HEK293 (cell line): ENCODE measurements at regions not wholly inside any gene's neighbourhood (a gene's known extent, or its start where the extent isn't known, plus 50 kb on each side); places are given as distances from the start of the nearest gene placed in this dataset.

Experiments
- CTCF ChIA-PET: fragments of 350-600 bp; formaldehyde crosslinking; extraction: SDS; loops from one replicate; lab custom pipeline; 2021; ENCODE audit warnings: antibody characterized with exemption; lab: Yijun Ruan, JAX
- POLR2A ChIA-PET: fragments of 300-600 bp; formaldehyde crosslinking; extraction: SDS; loops from one replicate; lab custom pipeline; 2020; ENCODE audit warnings: antibody characterized with exemption, inconsistent platforms; lab: Yijun Ruan, JAX
- H3K27ac ChIP-seq: fragments of 200-500 bp; sonication (Bioruptor generic); 2 replicates; pipeline ENCODE4 v1.5.1; 2014; ENCODE audit warnings: low read depth, low read length, control low read depth, inconsistent platforms; ENCODE audit errors: extremely low read depth
- H3K36me3 ChIP-seq, 2 experiments: fragments of 200-500 bp in 1 of 2; sonication (Bioruptor generic) in 1 of 2; 1 replicate in 1 of 2; 2 replicates in 1 of 2; pipeline ENCODE4 v1.5.1; 2014 to 2017; ENCODE audit warnings: inconsistent platforms in 2 of 2, low read length in 2 of 2; ENCODE audit not compliant: control insufficient read depth in 2 of 2, insufficient read depth in 1 of 2
- H3K4me1 ChIP-seq: fragments of 200-500 bp; sonication (Bioruptor generic); 2 replicates; pipeline ENCODE4 v1.5.1; 2014; ENCODE audit warnings: mild to moderate bottlenecking, low read length, inconsistent platforms; ENCODE audit not compliant: control insufficient read depth, insufficient read depth
- H3K4me3 ChIP-seq: 2 replicates; pipeline ENCODE4 v1.5.1; 2011; ENCODE audit warnings: low read depth, mild to moderate bottlenecking, control low read depth, low read length, moderate library complexity
- H3K9me3 ChIP-seq: fragments of 200-500 bp; sonication (Bioruptor generic); 2 replicates; pipeline ENCODE4 v1.5.1; 2014; ENCODE audit warnings: low read depth, low read length, inconsistent platforms; ENCODE audit not compliant: control insufficient read depth, insufficient read depth
- FEZF1 ChIP-seq: fragments of 450-650 bp; formaldehyde crosslinking; IDR thresholded peaks from 2 replicates; pipeline ENCODE4 v1.5.1; 2016; ENCODE audit warnings: missing biosample characterization, missing genetic modification characterization
- HIC1 ChIP-seq: fragments of 450-650 bp; formaldehyde crosslinking; IDR thresholded peaks from 2 replicates; pipeline ENCODE4 v1.5.1; 2016; ENCODE audit warnings: missing biosample characterization, missing genetic modification characterization
- KLF8 ChIP-seq: fragments of 450-650 bp; formaldehyde crosslinking; IDR thresholded peaks from 2 replicates; pipeline ENCODE4 v1.5.1; 2016; ENCODE audit warnings: missing biosample characterization, missing genetic modification characterization
- ZFP69B ChIP-seq: fragments of 450-650 bp; formaldehyde crosslinking; IDR thresholded peaks from 2 replicates; pipeline ENCODE4 v1.5.1; 2016; ENCODE audit warnings: missing biosample characterization, missing genetic modification characterization
- ZNF114 ChIP-seq: fragments of 450-650 bp; formaldehyde crosslinking; IDR thresholded peaks from 2 replicates; pipeline ENCODE4 v1.5.0; 2017; ENCODE audit warnings: missing biosample characterization, missing genetic modification characterization
- ZNF133 ChIP-seq: fragments of 450-650 bp; formaldehyde crosslinking; IDR thresholded peaks from 2 replicates; pipeline ENCODE4 v1.5.1; 2016; ENCODE audit warnings: missing biosample characterization, missing genetic modification characterization
- ZNF157 ChIP-seq: fragments of 450-650 bp; formaldehyde crosslinking; IDR thresholded peaks from 2 replicates; pipeline ENCODE4 v1.5.1; 2016; ENCODE audit warnings: missing biosample characterization, missing genetic modification characterization
- ZNF248 ChIP-seq: fragments of 450-650 bp; formaldehyde crosslinking; IDR thresholded peaks from 2 replicates; pipeline ENCODE4 v1.5.1; 2017; ENCODE audit warnings: missing biosample characterization, missing genetic modification characterization
- ZNF302 ChIP-seq: fragments of 450-650 bp; formaldehyde crosslinking; IDR thresholded peaks from 2 replicates; pipeline ENCODE4 v1.5.1; 2016; ENCODE audit warnings: missing biosample characterization, missing genetic modification characterization, low read depth
- ZNF677 ChIP-seq: fragments of 450-650 bp; IDR thresholded peaks from 2 replicates; pipeline ENCODE4 v1.5.0; 2018; ENCODE audit warnings: missing biosample characterization, mild to moderate bottlenecking, missing genetic modification characterization, moderate library complexity
- ZNF777 ChIP-seq: fragments of 450-650 bp; formaldehyde crosslinking; IDR thresholded peaks from 2 replicates; pipeline ENCODE4 v1.5.1; 2017; ENCODE audit warnings: missing biosample characterization, missing genetic modification characterization, borderline replicate concordance
- TF ChIP-seq, protein P1 (sequence below): fragments of 450-650 bp; formaldehyde crosslinking; IDR thresholded peaks from 2 replicates; pipeline ENCODE4 v1.5.1; 2016; ENCODE audit warnings: missing biosample characterization, missing genetic modification characterization
- TF ChIP-seq, protein P2 (sequence below): fragments of 450-650 bp; formaldehyde crosslinking; IDR thresholded peaks from 2 replicates; pipeline ENCODE4 v1.5.1; 2017; ENCODE audit warnings: missing biosample characterization, missing genetic modification characterization

- TF ChIP-seq, protein P1, sequence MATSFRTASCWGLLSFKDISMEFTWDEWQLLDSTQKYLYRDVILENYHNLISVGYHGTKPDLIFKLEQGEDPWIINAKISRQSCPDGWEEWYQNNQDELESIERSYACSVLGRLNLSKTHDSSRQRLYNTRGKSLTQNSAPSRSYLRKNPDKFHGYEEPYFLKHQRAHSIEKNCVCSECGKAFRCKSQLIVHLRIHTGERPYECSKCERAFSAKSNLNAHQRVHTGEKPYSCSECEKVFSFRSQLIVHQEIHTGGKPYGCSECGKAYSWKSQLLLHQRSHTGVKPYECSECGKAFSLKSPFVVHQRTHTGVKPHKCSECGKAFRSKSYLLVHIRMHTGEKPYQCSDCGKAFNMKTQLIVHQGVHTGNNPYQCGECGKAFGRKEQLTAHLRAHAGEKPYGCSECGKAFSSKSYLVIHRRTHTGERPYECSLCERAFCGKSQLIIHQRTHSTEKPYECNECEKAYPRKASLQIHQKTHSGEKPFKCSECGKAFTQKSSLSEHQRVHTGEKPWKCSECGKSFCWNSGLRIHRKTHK (tag by site-specific recombination) = no peak
- TF ChIP-seq ZNF302 = no peak
Measured at GRCh38 chr16:85310868-85311585, 198.8 kb upstream of the CIBAR2 start (continued).

- no peak overlapping the region for H3K4me3 ChIP-seq
- TF ChIP-seq ZNF114 = no peak
- TF ChIP-seq FEZF1 = no peak
- TF ChIP-seq ZNF157 (tag by site-specific recombination) = no peak
- no peak for TF ChIP-seq ZNF777 (tag by site-specific recombination)
- TF ChIP-seq ZFP69B (tag by site-specific recombination) = no peak
- no peaks in the 10 kb centered on the region for H3K36me3 ChIP-seq
- H3K4me1 ChIP-seq = no peaks in the 10 kb centered on the region
- POLR2A ChIA-PET = no interaction called here
- no peaks in the 10 kb centered on the region for H3K9me3 ChIP-seq
- CTCF ChIA-PET = interaction anchor here (0.6 kb wide), 1 partner anchor 299 kb away, joined by 4 read pairs; no protein-coding TSS in a partner anchor
- H3K27ac ChIP-seq = no peak overlapping the region
Measured at GRCh38 chr16:85311741-85312140, 199.5 kb upstream of the CIBAR2 start.

DNA sequence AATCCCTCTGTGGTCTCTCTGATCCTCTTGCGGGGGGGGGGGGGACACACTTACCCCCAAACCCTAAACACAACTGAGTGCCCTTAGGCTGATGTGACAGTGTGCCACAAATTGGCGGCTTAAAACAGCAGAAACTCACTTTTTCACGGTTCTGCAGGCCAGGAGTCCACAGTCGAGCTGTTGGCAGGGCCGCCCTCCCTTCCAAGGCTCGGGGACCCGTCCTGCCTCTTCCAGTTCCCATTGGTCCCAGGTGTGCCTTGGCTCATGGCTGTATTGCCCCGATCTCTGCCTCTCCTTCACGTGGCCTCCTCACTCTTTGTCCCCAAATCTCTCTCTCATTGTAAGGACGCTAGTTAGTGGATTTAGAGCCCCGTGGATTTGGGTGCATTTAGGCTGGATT is 199.9 kb upstream of the CIBAR2 start:
- ChIA-PET POLR2A (no interaction called here), CTCF (interaction anchor here (0.6 kb wide), 1 partner anchor 299 kb away, joined by 4 read pairs; no protein-coding TSS in a partner anchor)
- TF ChIP-seq KLF8 (no peak), ZNF248 (no peak), ZNF133 (tag by site-specific recombination) (no peak), ZNF677 (tag by site-specific recombination) (no peak), HIC1 (no peak)
- TF ChIP-seq, protein P2, sequence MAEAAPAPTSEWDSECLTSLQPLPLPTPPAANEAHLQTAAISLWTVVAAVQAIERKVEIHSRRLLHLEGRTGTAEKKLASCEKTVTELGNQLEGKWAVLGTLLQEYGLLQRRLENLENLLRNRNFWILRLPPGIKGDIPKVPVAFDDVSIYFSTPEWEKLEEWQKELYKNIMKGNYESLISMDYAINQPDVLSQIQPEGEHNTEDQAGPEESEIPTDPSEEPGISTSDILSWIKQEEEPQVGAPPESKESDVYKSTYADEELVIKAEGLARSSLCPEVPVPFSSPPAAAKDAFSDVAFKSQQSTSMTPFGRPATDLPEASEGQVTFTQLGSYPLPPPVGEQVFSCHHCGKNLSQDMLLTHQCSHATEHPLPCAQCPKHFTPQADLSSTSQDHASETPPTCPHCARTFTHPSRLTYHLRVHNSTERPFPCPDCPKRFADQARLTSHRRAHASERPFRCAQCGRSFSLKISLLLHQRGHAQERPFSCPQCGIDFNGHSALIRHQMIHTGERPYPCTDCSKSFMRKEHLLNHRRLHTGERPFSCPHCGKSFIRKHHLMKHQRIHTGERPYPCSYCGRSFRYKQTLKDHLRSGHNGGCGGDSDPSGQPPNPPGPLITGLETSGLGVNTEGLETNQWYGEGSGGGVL (tag by site-specific recombination) = no peak
- Histone ChIP-seq H3K36me3 (no peaks in the 10 kb centered on the region), H3K27ac (no peak overlapping the region), H3K4me3 (no peak overlapping the region), H3K4me1 (no peaks in the 10 kb centered on the region), H3K9me3 (no peaks in the 10 kb centered on the region)
